ENCODE measurements at regions not wholly inside any gene's neighbourhood (a gene's known extent, or its start where the extent isn't known, plus 50 kb on each side); places are given as distances from the start of the nearest gene placed in this dataset.

DNA sequence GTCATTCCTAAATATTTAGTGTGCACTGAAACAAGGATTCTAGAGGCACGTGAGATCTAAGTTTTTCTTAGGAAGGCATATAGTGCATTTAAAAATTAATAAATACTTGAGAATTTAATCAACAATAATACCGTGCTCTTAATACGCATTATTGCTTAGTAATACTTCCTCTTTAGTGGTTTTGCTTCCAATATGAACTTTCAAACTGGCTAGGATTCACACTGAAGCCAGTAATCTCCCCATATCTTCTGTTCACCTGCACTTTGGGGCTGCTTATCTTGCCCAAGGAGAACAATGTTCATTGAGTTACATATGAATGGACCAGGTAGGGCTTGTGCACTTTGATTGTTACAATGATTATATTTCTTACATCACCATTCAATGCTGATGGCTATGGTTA, 180.5 kb upstream of the RIOK2 start:
- H3K4me3 Mint-ChIP-seq = no peak overlapping the region
- DNase-seq (no peak), ATAC-seq (no peak)
- H3K27ac Mint-ChIP-seq = no peak overlapping the region
- H3K27me3 Mint-ChIP-seq = no peaks in the 10 kb centered on the region
- CTCF ChIA-PET = no interaction called here
- peaks cover 4% of the 10 kb centered on the region for H3K9me3 Mint-ChIP-seq (ENCODE audit: low read depth)
- no peaks in the 10 kb centered on the region for H3K4me1 Mint-ChIP-seq
- H3K36me3 Mint-ChIP-seq = no peaks in the 10 kb centered on the region

- no peak overlapping the region for H3K4me3 Mint-ChIP-seq
Observed at GRCh38 chr5:97364731-97365130, 181.7 kb upstream of the RIOK2 start.

DNA sequence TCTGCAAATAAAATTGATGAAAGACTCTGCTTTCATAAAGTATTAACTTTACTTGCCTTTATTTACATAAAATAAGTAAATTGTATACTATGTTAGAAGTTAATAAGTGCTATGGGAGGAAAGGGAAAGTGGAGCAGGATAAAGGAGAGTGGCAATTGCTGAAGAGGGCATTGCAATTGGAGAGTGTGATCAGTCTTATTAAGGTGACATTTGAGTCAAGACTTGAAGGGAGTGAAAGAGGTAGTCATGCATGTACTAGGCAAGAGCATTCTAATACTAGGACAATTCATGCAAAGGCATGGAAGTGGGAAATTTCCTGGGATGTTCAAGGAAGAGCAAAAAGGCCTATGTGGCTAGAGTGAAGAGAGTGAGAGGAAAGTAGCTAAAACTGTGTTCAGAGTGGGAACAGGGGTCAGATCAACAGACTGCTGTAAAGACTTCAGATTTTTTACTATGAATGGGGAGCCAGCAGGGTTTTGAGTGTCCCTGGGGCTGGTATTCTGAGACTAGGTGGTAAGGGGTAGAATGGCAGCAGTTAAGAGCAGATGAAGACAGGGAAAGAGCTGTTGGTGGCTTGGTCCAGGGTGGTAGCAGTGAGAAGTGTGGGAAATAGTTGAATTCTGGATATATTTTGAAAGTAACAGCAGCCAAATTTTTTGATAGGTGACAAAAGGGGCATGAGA, 182.3 kb upstream of the RIOK2 start:
- ATAC-seq = no peak
- Mint-ChIP-seq H3K36me3 (no peaks in the 10 kb centered on the region), H3K27me3 (no peaks in the 10 kb centered on the region), H3K4me3 (no peak overlapping the region), H3K9me3 (ENCODE audit: low read depth) (peaks cover 4% of the 10 kb centered on the region), H3K4me1 (no peaks in the 10 kb centered on the region), H3K27ac (no peak overlapping the region)
- DNase-seq = no peak
- CTCF ChIA-PET = no interaction called here

More at GRCh38 chr5:97364731-97365130, 181.7 kb upstream of the RIOK2 start:
- Mint-ChIP-seq H3K4me1 (no peaks in the 10 kb centered on the region), H3K9me3 (ENCODE audit: low read depth) (peaks cover 4% of the 10 kb centered on the region), H3K27me3 (no peaks in the 10 kb centered on the region), H3K36me3 (no peaks in the 10 kb centered on the region), H3K27ac (no peak overlapping the region)
- no peak for DNase-seq
- CTCF ChIA-PET = no interaction called here
- ATAC-seq = no peak

- Mint-ChIP-seq H3K9me3 (ENCODE audit: low read depth) (peaks cover 2% of the 10 kb centered on the region), H3K36me3 (no peaks in the 10 kb centered on the region), H3K27ac (no peak overlapping the region), H3K27me3 (no peaks in the 10 kb centered on the region), H3K4me1 (no peaks in the 10 kb centered on the region), H3K4me3 (no peak overlapping the region)
- CTCF ChIA-PET = no interaction called here
- ATAC-seq (no peak), DNase-seq (no peak)
Observed at GRCh38 chr5:97365918-97366317, 182.9 kb upstream of the RIOK2 start.

DNA sequence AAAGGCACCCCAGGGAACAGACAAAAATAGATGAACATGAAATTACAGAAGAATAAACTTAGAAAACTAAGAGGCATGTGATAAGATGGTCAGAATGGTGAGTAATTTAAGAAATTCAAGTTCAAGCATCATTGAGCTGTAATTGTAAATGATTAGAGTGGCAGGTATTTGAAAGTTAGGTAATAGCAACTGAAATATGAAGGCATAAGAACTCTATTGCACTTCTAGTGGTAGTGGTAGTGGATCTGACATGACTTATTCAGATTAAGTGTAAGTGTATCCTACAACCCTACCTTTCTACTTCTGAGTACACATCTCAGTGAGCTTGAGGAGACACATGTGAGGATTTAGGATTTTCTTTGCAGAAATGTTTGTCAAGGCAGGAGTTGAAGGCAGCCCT, 192.9 kb upstream of the RIOK2 start:
- Mint-ChIP-seq H3K4me1 (no peaks in the 10 kb centered on the region), H3K27ac (no peak overlapping the region), H3K4me3 (no peak overlapping the region), H3K27me3 (no peaks in the 10 kb centered on the region), H3K36me3 (no peaks in the 10 kb centered on the region), H3K9me3 (ENCODE audit: low read depth) (no peaks in the 10 kb centered on the region)
- no peak for ATAC-seq
- CTCF ChIA-PET = no interaction called here
- no peak for DNase-seq

DNA sequence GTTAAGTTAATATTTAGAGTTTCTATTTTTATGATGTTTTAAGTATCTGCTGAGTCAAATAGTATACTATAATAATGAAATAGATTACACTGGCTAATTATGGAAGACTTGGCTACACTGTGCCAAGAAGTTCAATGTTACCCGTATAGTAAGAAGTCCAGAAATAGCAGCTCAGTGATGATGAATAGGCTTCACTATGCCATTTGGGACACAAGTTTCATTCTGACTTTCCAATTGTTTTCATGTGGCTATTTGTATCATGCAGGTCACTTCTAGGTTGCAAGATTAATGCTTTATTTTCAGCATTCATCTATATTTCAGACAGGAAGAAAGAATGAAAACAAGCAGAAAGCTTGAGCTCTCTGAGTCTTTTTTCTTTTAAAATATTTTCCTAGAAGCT, 194.5 kb upstream of the RIOK2 start:
- H3K4me1 Mint-ChIP-seq = no peaks in the 10 kb centered on the region
- CTCF ChIA-PET = no interaction called here
- no peak for ATAC-seq
- H3K36me3 Mint-ChIP-seq = no peaks in the 10 kb centered on the region
- no peak overlapping the region for H3K27ac Mint-ChIP-seq
- H3K27me3 Mint-ChIP-seq = no peaks in the 10 kb centered on the region
- DNase-seq = no peak
- no peak overlapping the region for H3K4me3 Mint-ChIP-seq
- no peaks in the 10 kb centered on the region for H3K9me3 Mint-ChIP-seq (ENCODE audit: low read depth)

GRCh38 chr5:97383996-97384395, 200.9 kb upstream of the RIOK2 start:
- no peak overlapping the region for H3K27ac Mint-ChIP-seq
- no peaks in the 10 kb centered on the region for H3K36me3 Mint-ChIP-seq
- H3K4me1 Mint-ChIP-seq = no peaks in the 10 kb centered on the region
- DNase-seq (no peak), ATAC-seq (no peak)
- H3K27me3 Mint-ChIP-seq = no peaks in the 10 kb centered on the region
- no peak overlapping the region for H3K4me3 Mint-ChIP-seq
- H3K9me3 Mint-ChIP-seq (ENCODE audit: low read depth) = no peaks in the 10 kb centered on the region
- CTCF ChIA-PET = no interaction called here

- Mint-ChIP-seq H3K4me1 (no peaks in the 10 kb centered on the region), H3K9me3 (ENCODE audit: low read depth) (no peaks in the 10 kb centered on the region), H3K4me3 (no peak overlapping the region), H3K36me3 (no peaks in the 10 kb centered on the region), H3K27ac (no peak overlapping the region), H3K27me3 (no peaks in the 10 kb centered on the region)
- ATAC-seq (no peak), DNase-seq (no peak)
- CTCF ChIA-PET = no interaction called here
Observed at GRCh38 chr5:97388794-97389193, 205.7 kb upstream of the RIOK2 start.

GRCh38 chr5:97400537-97400936, 217.5 kb upstream of the RIOK2 start:
- DNase-seq (no peak), ATAC-seq (no peak)
- CTCF ChIA-PET = no interaction called here
- Mint-ChIP-seq H3K9me3 (ENCODE audit: low read depth) (no peaks in the 10 kb centered on the region), H3K4me1 (no peaks in the 10 kb centered on the region), H3K27me3 (no peaks in the 10 kb centered on the region), H3K36me3 (no peaks in the 10 kb centered on the region), H3K27ac (no peak overlapping the region), H3K4me3 (no peak overlapping the region)

GRCh38 chr5:97405941-97406340, 222.9 kb upstream of the RIOK2 start:
- CTCF ChIA-PET = no interaction called here
- Mint-ChIP-seq H3K9me3 (ENCODE audit: low read depth) (no peaks in the 10 kb centered on the region), H3K27ac (no peak overlapping the region), H3K27me3 (no peaks in the 10 kb centered on the region), H3K36me3 (no peaks in the 10 kb centered on the region), H3K4me3 (no peak overlapping the region), H3K4me1 (no peaks in the 10 kb centered on the region)
- ATAC-seq (no peak), DNase-seq (no peak)

DNA sequence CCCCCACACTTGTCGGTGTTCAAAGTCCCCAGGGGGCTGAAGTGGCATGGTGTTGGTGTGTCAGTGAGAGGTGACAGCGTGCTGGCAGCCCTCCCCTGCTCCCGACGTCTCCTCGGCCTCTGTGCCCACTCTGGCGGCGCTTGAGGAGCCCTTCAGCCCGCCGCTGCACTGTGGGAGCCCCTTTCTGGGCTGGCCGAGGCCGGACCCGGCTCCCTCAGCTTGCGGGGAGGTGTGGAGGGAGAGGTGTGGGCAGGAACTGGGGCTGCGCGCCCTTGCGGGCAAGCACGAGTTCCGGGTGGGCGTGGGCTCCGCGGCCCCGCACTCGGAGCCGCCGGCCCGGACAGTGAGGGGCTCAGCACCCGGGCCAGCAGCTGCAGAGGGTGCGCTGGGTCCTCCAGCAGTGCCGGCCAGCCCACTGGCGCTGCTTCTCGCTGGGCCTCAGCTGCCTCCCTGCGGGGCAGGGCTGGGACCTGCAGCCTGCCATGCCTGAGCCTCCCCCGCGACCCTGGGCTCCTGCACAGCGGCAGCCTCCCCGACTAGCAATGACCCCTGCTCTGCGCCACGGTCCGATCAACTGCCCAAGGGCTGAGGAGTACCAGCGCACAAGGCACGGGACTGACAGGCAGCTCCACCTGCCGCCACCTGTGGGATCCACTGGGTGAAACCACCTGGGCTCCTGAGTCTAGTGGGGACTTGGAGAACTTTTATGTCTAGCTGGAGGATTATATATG, 224.1 kb upstream of the RIOK2 start:
- Mint-ChIP-seq H3K4me3 (no peak overlapping the region), H3K36me3 (no peaks in the 10 kb centered on the region), H3K27me3 (no peaks in the 10 kb centered on the region), H3K4me1 (no peaks in the 10 kb centered on the region), H3K9me3 (ENCODE audit: low read depth) (no peaks in the 10 kb centered on the region), H3K27ac (no peak overlapping the region)
- DNase-seq (no peak), ATAC-seq (no peak)
- CTCF ChIA-PET = no interaction called here

- Mint-ChIP-seq H3K9me3 (ENCODE audit: low read depth) (no peaks in the 10 kb centered on the region), H3K27me3 (no peaks in the 10 kb centered on the region), H3K4me3 (no peak overlapping the region), H3K36me3 (no peaks in the 10 kb centered on the region), H3K4me1 (no peaks in the 10 kb centered on the region), H3K27ac (no peak overlapping the region)
- CTCF ChIA-PET = no interaction called here
- DNase-seq = no peak
- no peak for ATAC-seq
Observed at GRCh38 chr5:97408331-97408730, 225.3 kb upstream of the RIOK2 start.

GRCh38 chr5:97412959-97413358, 229.9 kb upstream of the RIOK2 start:
- Mint-ChIP-seq H3K9me3 (ENCODE audit: low read depth) (no peaks in the 10 kb centered on the region), H3K4me3 (no peak overlapping the region), H3K36me3 (no peaks in the 10 kb centered on the region), H3K27ac (no peak overlapping the region), H3K27me3 (no peaks in the 10 kb centered on the region), H3K4me1 (no peaks in the 10 kb centered on the region)
- no peak for ATAC-seq
- DNase-seq = no peak
- CTCF ChIA-PET = no interaction called here

DNA sequence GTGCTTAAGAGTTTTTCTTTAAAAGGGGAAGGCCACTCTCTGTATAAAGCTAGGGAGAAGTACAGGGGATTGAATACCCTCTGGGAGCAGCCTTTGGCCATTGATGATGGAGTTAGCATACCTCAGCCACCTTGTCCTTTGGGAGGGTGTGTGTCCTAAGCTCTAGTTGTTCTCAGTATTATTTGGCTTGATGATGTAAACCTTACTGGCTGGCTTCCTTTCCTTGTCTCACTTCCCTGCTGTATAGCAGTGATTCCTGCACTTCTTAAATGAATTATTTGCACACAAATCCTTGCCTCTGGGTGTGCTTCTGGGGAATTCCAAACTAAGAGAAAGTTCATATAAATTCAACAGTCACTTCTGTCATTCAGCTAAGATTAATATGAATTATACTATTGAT, 234.9 kb upstream of the RIOK2 start:
- H3K9me3 Mint-ChIP-seq (ENCODE audit: low read depth) = no peaks in the 10 kb centered on the region
- no peak overlapping the region for H3K4me3 Mint-ChIP-seq
- no peaks in the 10 kb centered on the region for H3K27me3 Mint-ChIP-seq
- ATAC-seq (no peak), DNase-seq (no peak)
- H3K4me1 Mint-ChIP-seq = no peaks in the 10 kb centered on the region
- CTCF ChIA-PET = no interaction called here
- H3K27ac Mint-ChIP-seq = no peak overlapping the region
- no peaks in the 10 kb centered on the region for H3K36me3 Mint-ChIP-seq

Measured in activated CD8-positive, alpha-beta memory T cell treated with anti-CD3 and anti-CD28 coated beads, Interleukin-2, amount 10 ng/mL, durations not matched to agents 7 days and 5 days (primary cell).